GM23338 (cell line): ENCODE measurements at regions not wholly inside any gene's neighbourhood (a gene's known extent, or its start where the extent isn't known, plus 50 kb on each side); places are given as distances from the start of the nearest gene placed in this dataset.
"Not testable (repeated sequence)": the region's sequence is repeated elsewhere in the genome, so short reads cannot be mapped to it uniquely, and the experiment has no call there.

Experiments used
- ATAC-seq: fragments of 200-7000 bp; cut with Tn5 transposase; 3 replicates; pipeline ENCODE4 v1.9.1; 2020
- DNase-seq: peaks from one replicate; pipeline ENCODE4 v3.0.0-alpha.2; 2015; ENCODE audit warnings: low spot score
- H2AFZ ChIP-seq: fragments of 200-600 bp; sonication (generic); 2 replicates; pipeline ENCODE4 v1.8.0; 2016; ENCODE audit warnings: antibody characterized with exemption, mild to moderate bottlenecking, moderate library complexity
- H3F3A ChIP-seq: fragments of 200-600 bp; sonication (generic); replicated peaks from 2 replicates; pipeline ENCODE4 v1.8.0; 2017; ENCODE audit warnings: antibody characterized with exemption, mixed run types, low read depth
- H3K27ac ChIP-seq: fragments of 200-600 bp; sonication (generic); 2 replicates; pipeline ENCODE4 v1.6.1; 2016; ENCODE audit warnings: low read depth
- H3K27me3 ChIP-seq: fragments of 200-600 bp; sonication (generic); 2 replicates; pipeline ENCODE4 v1.8.0; 2016; ENCODE audit warnings: mild to moderate bottlenecking, mixed run types, moderate library complexity; ENCODE audit not compliant: insufficient read depth
- H3K36me3 ChIP-seq: fragments of 200-600 bp; sonication (generic); 2 replicates; pipeline ENCODE4 v1.8.0; 2016; ENCODE audit warnings: mild to moderate bottlenecking; ENCODE audit not compliant: insufficient read depth
- H3K4me1 ChIP-seq: fragments of 200-600 bp; sonication (generic); 2 replicates; pipeline ENCODE4 v1.8.0; 2016; ENCODE audit warnings: mild to moderate bottlenecking, moderate library complexity; ENCODE audit not compliant: insufficient read depth
- H3K4me2 ChIP-seq: fragments of 200-600 bp; sonication (generic); 2 replicates; pipeline ENCODE4 v1.7.1; 2017; ENCODE audit warnings: mixed run types
- H3K4me3 ChIP-seq: fragments of 200-600 bp; sonication (generic); 2 replicates; pipeline ENCODE4 v1.6.1; 2016; ENCODE audit warnings: mixed run types
- H3K79me2 ChIP-seq: fragments of 200-600 bp; sonication (generic); replicated peaks from 2 replicates; pipeline ENCODE4 v1.8.0; 2017; ENCODE audit warnings: mild to moderate bottlenecking; ENCODE audit not compliant: insufficient read depth
- H3K9me2 ChIP-seq: fragments of 200-600 bp; sonication (generic); 2 replicates; pipeline ENCODE4 v1.8.0; 2017; ENCODE audit not compliant: insufficient read depth
- H4K20me1 ChIP-seq: fragments of 200-600 bp; sonication (generic); replicated peaks from 2 replicates; pipeline ENCODE4 v1.8.0; 2017; ENCODE audit warnings: mild to moderate bottlenecking; ENCODE audit not compliant: insufficient read depth
- H3K27ac Mint-ChIP-seq: 2 replicates; pipeline ENCODE4 v1.8.0; 2020; ENCODE audit warnings: inconsistent platforms, mild to moderate bottlenecking, moderate library complexity, mixed read lengths
- H3K27me3 Mint-ChIP-seq: 3 replicates; pipeline ENCODE4 v1.8.0; 2022; ENCODE audit warnings: low read depth, mild to moderate bottlenecking, moderate library complexity, mixed read lengths, inconsistent platforms; ENCODE audit not compliant: insufficient read depth, poor library complexity
- H3K36me3 Mint-ChIP-seq: 3 replicates; pipeline ENCODE4 v1.8.0; 2021; ENCODE audit warnings: low read depth, mild to moderate bottlenecking, inconsistent platforms, moderate library complexity, mixed read lengths
- H3K4me1 Mint-ChIP-seq: 3 replicates; pipeline ENCODE4 v1.8.0; 2020; ENCODE audit warnings: mild to moderate bottlenecking, inconsistent platforms, mixed read lengths
- H3K4me3 Mint-ChIP-seq: 3 replicates; pipeline ENCODE4 v1.8.0; 2021; ENCODE audit warnings: moderate library complexity, mild to moderate bottlenecking, inconsistent platforms, mixed read lengths
- H3K9me3 Mint-ChIP-seq: 3 replicates; pipeline ENCODE4 v1.8.0; 2020; ENCODE audit warnings: moderate library complexity, mild to moderate bottlenecking, inconsistent platforms, mixed read lengths
- EZH2 ChIP-seq: fragments of 200-600 bp; sonication (generic); IDR thresholded peaks from one replicate; pipeline ENCODE4 v1.8.0; 2017; ENCODE audit warnings: antibody characterized with exemption, mild to moderate bottlenecking, low read depth; ENCODE audit not compliant: unreplicated experiment
- EZH2phosphoT487 ChIP-seq: fragments of 200-600 bp; sonication (generic); IDR thresholded peaks from one replicate; pipeline ENCODE4 v1.8.1; 2018; ENCODE audit warnings: antibody characterized with exemption; ENCODE audit not compliant: unreplicated experiment
- ZNF331 ChIP-seq: fragments of 250-450 bp; sonication (Bioruptor Pico); IDR thresholded peaks from 2 replicates; pipeline ENCODE4 v1.5.0; 2020; ENCODE audit warnings: low read depth, mild to moderate bottlenecking, moderate library complexity
- ZNF462 ChIP-seq: fragments of 250-450 bp; sonication (Bioruptor Pico); IDR thresholded peaks from 2 replicates; pipeline ENCODE4 v1.5.0; 2020; ENCODE audit warnings: mild to moderate bottlenecking, moderate library complexity

GRCh38 chr22:11037814-11038213 is 4490.2 kb upstream of the OR11H1 start:
- not testable (repeated sequence) for H3K79me2 ChIP-seq, H3K9me2 ChIP-seq, H2AFZ ChIP-seq, H3K4me1 Mint-ChIP-seq, ATAC-seq, H3K27me3 ChIP-seq, H4K20me1 ChIP-seq, H3K4me3 Mint-ChIP-seq, H3F3A ChIP-seq, DNase-seq, H3K4me2 ChIP-seq, H3K4me1 ChIP-seq, H3K36me3 ChIP-seq, H3K27ac Mint-ChIP-seq, H3K27ac ChIP-seq
- H3K27me3 Mint-ChIP-seq = peaks cover 48% of the 10 kb centered on the region
- peak overlapping the region; percentile 32; the same call in 1 of the 2 replicates for H3K4me3 ChIP-seq
- peaks cover 92% of the 10 kb centered on the region for H3K36me3 Mint-ChIP-seq
- peaks cover 99% of the 10 kb centered on the region for H3K9me3 Mint-ChIP-seq

- not testable (repeated sequence) for H3K4me2 ChIP-seq, H3K4me1 ChIP-seq, H3K27me3 ChIP-seq, H3K79me2 ChIP-seq, H3K4me3 ChIP-seq, H3K4me1 Mint-ChIP-seq, ATAC-seq, H3K27ac ChIP-seq, H3K4me3 Mint-ChIP-seq, H2AFZ ChIP-seq, DNase-seq, H3K27ac Mint-ChIP-seq, H4K20me1 ChIP-seq, H3K9me2 ChIP-seq, H3F3A ChIP-seq, H3K36me3 ChIP-seq
- H3K27me3 Mint-ChIP-seq = peaks cover 42% of the 10 kb centered on the region
- H3K36me3 Mint-ChIP-seq = peaks cover 90% of the 10 kb centered on the region
- H3K9me3 Mint-ChIP-seq = peaks cover 97% of the 10 kb centered on the region
Observed at GRCh38 chr22:11038786-11039185, 4489.2 kb upstream of the OR11H1 start.

- H3K9me2 ChIP-seq, H3K27ac Mint-ChIP-seq, H2AFZ ChIP-seq, H3K79me2 ChIP-seq, H3K27me3 ChIP-seq, DNase-seq, H3F3A ChIP-seq, ATAC-seq, H3K4me3 Mint-ChIP-seq, H3K4me2 ChIP-seq, H3K4me3 ChIP-seq, H3K36me3 ChIP-seq, H3K4me1 Mint-ChIP-seq, H4K20me1 ChIP-seq, H3K27ac ChIP-seq, H3K4me1 ChIP-seq: not testable (repeated sequence)
- Mint-ChIP-seq H3K9me3 (peaks cover 81% of the 10 kb centered on the region), H3K27me3 (peaks cover 29% of the 10 kb centered on the region), H3K36me3 (peaks cover 64% of the 10 kb centered on the region)
Observed at GRCh38 chr22:11041416-11041815, 4486.6 kb upstream of the OR11H1 start.

GRCh38 chr22:11042116-11042515 is 4485.9 kb upstream of the OR11H1 start:
- Histone ChIP-seq H3K27ac (no peak overlapping the region), H4K20me1 (no peaks in the 10 kb centered on the region), H3K9me2 (no peaks in the 10 kb centered on the region), H3K4me1 (no peaks in the 10 kb centered on the region), H2AFZ (no peak overlapping the region), H3F3A (0 out of 2 replicates have a peak, but pooled peaks cover 2% of the 10 kb centered on the region), H3K27me3 (peaks cover 2% of the 10 kb centered on the region; the same call in 1 of the 2 replicates), H3K4me3 (no peak overlapping the region), H3K36me3 (no peaks in the 10 kb centered on the region; the same call in 1 of the 2 replicates), H3K79me2 (no peaks in the 10 kb centered on the region), H3K4me2 (no peak overlapping the region)
- Mint-ChIP-seq H3K4me3 (no peak overlapping the region), H3K36me3 (peaks cover 60% of the 10 kb centered on the region), H3K27ac (no peak overlapping the region), H3K4me1 (no peaks in the 10 kb centered on the region), H3K27me3 (peaks cover 24% of the 10 kb centered on the region), H3K9me3 (peaks cover 77% of the 10 kb centered on the region)
- DNase-seq = no peak
- no peak for ATAC-seq
- TF ChIP-seq EZH2 (no peak), EZH2phosphoT487 (no peak), ZNF331 (CRISPR knock-in tag) (no peak), ZNF462 (CRISPR knock-in tag) (no peak)
